ENCODE measurements at regions not wholly inside any gene's neighbourhood (a gene's known extent, or its start where the extent isn't known, plus 50 kb on each side); places are given as distances from the start of the nearest gene placed in this dataset.
A peak's percentile ranks its signal among the peaks of the same experiment; 100 is the strongest.

DNA sequence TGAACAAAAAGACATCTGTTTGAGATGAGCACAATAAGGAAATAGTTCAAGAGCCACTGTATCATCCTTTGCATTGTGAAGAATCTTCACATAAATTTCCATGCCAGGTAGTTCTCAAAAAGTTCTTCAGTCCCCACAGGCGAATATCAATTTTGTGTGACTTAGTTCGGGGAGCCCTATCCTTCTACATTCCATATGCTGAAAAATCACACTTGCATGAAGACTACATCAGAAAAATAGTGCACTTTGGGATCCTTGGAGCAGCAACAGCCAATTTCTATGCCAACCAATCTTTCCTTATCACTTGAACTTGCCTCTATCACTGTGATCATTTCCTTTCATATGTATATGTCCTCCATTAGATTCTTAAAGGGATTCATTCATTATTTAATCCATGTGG lies 830.6 kb upstream of the POU3F3 start:
- Histone ChIP-seq H3K9me3 (replicated peaks) (no peaks in the 10 kb centered on the region), H3K4me3 (no peak overlapping the region), H3K27me3 (0 out of 2 replicates have a peak, but pooled peaks cover 3% of the 10 kb centered on the region), H3K36me3 (no peaks in the 10 kb centered on the region), H3K4me1 (peaks cover under 1% of the 10 kb centered on the region; the same call in 1 of the 2 replicates), H3K27ac (no peak overlapping the region)
- DNase-seq = no peak

DNA sequence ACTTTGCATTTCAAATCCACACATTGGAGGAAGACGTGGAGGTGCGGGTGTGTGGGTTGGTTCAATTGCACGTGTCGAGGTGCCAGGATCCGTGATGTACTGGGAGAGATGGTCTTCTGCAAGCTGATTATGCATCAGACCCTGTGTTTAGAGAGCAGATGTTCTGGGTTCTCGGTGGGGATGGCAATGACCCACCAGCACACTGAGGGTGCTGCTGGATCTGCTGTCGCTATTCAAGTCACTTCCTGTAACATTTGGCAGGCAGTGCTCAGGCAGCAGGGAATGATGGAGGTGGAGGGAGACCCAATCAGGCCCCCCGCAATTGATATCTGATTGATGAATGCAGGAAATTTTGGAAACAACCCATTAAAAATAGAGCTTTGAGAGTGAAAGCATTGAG lies 830.1 kb upstream of the POU3F3 start:
- no peaks in the 10 kb centered on the region for H3K9me3 ChIP-seq (replicated peaks)
- 0 out of 2 replicates have a peak, but pooled peaks cover 3% of the 10 kb centered on the region for H3K27me3 ChIP-seq
- H3K27ac ChIP-seq = no peak overlapping the region
- H3K4me1 ChIP-seq = peaks cover 4% of the 10 kb centered on the region; the same call in 1 of the 2 replicates
- DNase-seq = no peak
- H3K36me3 ChIP-seq = no peaks in the 10 kb centered on the region
- no peak overlapping the region for H3K4me3 ChIP-seq

DNA sequence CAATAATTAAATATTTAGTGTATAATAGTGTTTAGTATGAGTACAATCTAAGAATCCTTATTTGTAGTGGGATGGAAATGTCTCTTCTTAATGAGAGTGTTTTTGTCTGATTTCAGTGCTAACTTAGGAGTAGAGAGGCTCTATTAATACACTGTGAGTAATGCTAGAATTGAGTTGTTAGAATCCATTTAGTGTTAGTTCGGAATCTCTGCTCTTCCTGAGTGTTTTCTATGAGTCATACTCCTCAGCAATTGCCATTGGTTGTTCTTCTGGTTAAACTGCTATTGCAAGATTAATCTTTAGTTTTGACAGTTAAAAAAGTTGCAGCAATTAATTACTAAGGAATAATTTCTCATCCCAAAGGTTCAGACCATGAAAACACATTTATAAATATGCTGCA lies 828.6 kb upstream of the POU3F3 start:
- no peak overlapping the region for H3K27ac ChIP-seq
- DNase-seq = no peak
- H3K36me3 ChIP-seq = no peaks in the 10 kb centered on the region
- H3K27me3 ChIP-seq = 0 out of 2 replicates have a peak, but pooled peaks cover 3% of the 10 kb centered on the region
- H3K9me3 ChIP-seq (replicated peaks) = no peaks in the 10 kb centered on the region
- H3K4me1 ChIP-seq = peaks cover 4% of the 10 kb centered on the region; the same call in 1 of the 2 replicates
- H3K4me3 ChIP-seq = no peak overlapping the region

DNA sequence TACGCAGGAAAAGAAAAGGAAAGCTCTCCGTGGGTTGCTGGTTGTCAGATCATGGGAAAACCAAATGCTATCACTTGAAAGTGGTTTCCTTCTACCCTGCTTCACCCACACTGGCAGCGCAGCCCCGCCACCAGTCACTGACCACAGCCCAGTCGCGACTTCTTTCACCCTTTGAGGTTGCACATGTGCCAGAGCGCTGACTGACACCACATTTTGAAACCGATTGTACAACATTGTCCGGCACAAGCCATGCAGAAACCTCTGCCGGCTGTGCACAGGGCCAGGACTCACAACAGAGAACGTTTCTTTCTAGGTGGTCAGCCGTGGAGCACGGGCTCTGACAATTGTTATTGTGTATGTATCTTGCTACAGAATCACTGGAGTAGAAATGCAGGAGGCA lies 827.2 kb upstream of the POU3F3 start:
- H3K4me3 ChIP-seq = no peak overlapping the region
- 0 out of 2 replicates have a peak, but pooled peaks cover 3% of the 10 kb centered on the region for H3K27me3 ChIP-seq
- peaks cover 4% of the 10 kb centered on the region; the same call in 1 of the 2 replicates for H3K4me1 ChIP-seq
- no peak overlapping the region for H3K27ac ChIP-seq
- no peaks in the 10 kb centered on the region for H3K9me3 ChIP-seq (replicated peaks)
- DNase-seq = no peak
- no peaks in the 10 kb centered on the region for H3K36me3 ChIP-seq

DNA sequence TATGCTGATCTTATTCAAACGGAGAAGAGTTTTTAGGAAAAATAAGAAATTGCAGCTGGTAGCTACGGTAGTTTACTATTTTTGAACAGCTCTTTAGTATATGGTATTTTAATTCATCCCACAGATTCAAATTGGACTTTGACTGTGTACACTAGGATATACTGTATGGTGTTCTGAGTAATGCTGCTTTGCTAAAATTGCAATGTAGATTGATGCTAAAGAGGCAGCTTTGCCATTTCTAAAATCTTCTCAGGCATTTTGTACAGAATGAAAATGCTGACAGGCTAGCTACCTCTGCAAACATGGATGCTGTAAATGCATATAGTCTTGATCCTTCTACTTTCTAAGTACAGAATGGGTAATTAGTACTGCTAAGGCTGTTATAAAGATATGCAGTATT lies 826.6 kb upstream of the POU3F3 start:
- 0 out of 2 replicates have a peak, but pooled peaks cover 3% of the 10 kb centered on the region for H3K27me3 ChIP-seq
- DNase-seq = no peak
- no peaks in the 10 kb centered on the region for H3K9me3 ChIP-seq (replicated peaks)
- H3K4me3 ChIP-seq = no peak overlapping the region
- peaks cover 4% of the 10 kb centered on the region; the same call in 1 of the 2 replicates for H3K4me1 ChIP-seq
- H3K36me3 ChIP-seq = no peaks in the 10 kb centered on the region
- H3K27ac ChIP-seq = no peak overlapping the region

DNA sequence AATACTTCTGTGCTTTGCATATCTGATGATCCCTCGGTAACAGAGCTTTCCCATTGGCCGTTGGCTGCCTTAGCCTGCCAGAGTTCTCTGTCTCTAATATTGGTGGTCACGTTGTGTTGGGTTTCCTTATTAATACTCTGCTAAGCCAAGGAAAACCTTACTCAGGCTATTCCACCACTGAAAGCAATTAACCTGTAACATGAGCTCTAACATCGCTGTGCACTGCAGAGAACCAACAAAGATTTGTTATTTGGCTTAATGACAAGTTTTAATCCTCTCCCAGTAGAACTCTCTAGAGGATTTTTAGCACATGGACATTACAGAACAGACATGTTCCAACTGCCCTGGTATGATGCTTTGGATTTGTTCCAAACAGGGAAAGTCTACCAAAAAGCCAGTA lies 825.9 kb upstream of the POU3F3 start:
- Histone ChIP-seq H3K4me3 (no peak overlapping the region), H3K27ac (no peak overlapping the region), H3K27me3 (0 out of 2 replicates have a peak, but pooled peaks cover 3% of the 10 kb centered on the region), H3K9me3 (replicated peaks) (no peaks in the 10 kb centered on the region), H3K4me1 (peaks cover 4% of the 10 kb centered on the region; the same call in 1 of the 2 replicates), H3K36me3 (no peaks in the 10 kb centered on the region)
- peak; percentile 13 to 52 for DNase-seq

DNA sequence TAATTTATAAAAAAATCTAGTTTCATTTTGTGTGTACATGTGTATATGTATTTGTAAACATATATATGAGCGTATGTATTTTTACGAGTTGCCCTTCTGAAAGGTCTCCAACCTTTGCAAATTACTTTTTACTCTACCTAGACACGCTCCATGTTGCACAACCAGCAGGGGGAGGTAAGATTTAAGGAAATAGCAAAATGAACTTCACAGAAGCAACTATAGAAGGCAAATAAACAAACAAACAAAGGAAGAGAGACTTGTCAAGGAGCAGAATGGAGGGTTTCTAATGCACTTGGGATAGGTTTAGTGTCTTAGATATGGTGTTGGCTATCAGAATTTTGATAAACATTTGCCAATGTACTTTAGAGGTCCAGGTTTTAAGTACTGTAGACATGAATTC lies 820.5 kb upstream of the POU3F3 start:
- Histone ChIP-seq H3K36me3 (no peaks in the 10 kb centered on the region), H3K27me3 (no peaks in the 10 kb centered on the region), H3K9me3 (replicated peaks) (no peaks in the 10 kb centered on the region), H3K27ac (no peak overlapping the region), H3K4me3 (no peak overlapping the region), H3K4me1 (peaks cover 3% of the 10 kb centered on the region; the same call in 1 of the 2 replicates)
- peak in 1 of 2 experiments; percentile 47 for DNase-seq

DNA sequence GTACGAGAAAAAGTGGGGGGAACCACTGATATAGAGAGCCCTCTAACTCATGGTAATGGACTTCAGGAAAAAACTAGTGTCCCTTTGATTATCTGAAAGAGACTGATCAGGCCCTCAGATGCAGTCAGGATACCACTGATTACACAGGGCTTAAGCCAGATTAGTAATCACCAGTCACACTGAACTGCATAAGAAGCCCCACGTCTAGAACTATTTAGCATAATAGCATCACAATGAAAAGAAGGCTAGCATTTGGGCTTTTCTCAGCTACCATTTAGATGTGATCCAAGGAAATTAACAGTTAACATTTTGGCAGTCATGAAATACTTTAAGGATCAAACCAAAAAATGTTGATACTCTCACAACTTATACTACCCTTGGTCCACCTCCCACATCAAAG lies 813.1 kb upstream of the POU3F3 start:
- no peaks in the 10 kb centered on the region; the same call in 1 of the 2 replicates for H3K36me3 ChIP-seq
- peak in 1 of 2 experiments; percentile 21 for DNase-seq
- H3K27me3 ChIP-seq = no peaks in the 10 kb centered on the region
- no peak overlapping the region for H3K4me3 ChIP-seq
- H3K9me3 ChIP-seq (replicated peaks) = no peaks in the 10 kb centered on the region
- no peaks in the 10 kb centered on the region for H3K4me1 ChIP-seq
- no peak overlapping the region for H3K27ac ChIP-seq

DNA sequence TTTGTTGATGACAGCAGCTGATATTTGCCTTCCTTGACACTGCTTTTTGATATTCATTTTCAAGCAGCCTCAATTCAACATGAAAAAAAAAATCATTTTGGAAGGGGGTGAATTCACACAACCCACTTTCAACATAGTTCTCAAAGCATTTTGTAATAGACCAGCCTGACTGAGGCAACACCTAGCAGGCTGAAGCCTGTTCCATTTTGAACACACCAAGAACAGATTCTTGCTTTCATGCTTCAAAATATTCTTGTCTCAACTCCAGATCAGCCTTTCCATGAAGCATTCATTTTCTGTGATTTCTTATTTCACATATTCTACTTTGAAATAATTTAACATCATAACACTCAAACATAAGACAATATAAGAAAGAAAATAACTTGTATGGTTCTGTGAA lies 812.6 kb upstream of the POU3F3 start:
- no peak overlapping the region for H3K4me3 ChIP-seq
- H3K9me3 ChIP-seq (replicated peaks) = no peaks in the 10 kb centered on the region
- no peaks in the 10 kb centered on the region for H3K27me3 ChIP-seq
- H3K27ac ChIP-seq = no peak overlapping the region
- no peak for DNase-seq
- H3K4me1 ChIP-seq = no peaks in the 10 kb centered on the region
- no peaks in the 10 kb centered on the region; the same call in 1 of the 2 replicates for H3K36me3 ChIP-seq

DNA sequence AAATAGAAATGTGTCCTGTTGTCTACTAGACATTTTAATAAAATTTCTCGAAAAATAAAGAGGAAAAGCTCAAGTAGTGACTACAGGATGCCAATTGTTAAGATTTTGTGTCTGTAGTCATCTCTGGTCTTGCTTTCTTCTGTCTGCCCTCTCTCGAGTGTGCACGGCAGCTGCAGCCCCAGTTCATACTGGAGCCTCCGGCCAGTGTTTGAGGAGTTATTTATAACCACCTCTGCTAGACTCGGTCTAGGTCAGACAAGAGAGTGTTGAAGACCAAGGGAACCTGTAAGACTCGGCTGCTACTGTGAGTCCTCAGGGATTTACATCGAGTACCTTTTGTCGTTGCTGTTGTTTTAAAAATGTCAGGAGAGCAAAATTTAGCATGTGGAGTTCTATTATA lies 810.1 kb upstream of the POU3F3 start:
- Histone ChIP-seq H3K27ac (peak overlapping the region; percentile 25; the same call in 1 of the 2 replicates), H3K4me3 (peak overlapping the region; percentile 39), H3K27me3 (no peaks in the 10 kb centered on the region), H3K4me1 (no peaks in the 10 kb centered on the region), H3K36me3 (no peaks in the 10 kb centered on the region; the same call in 1 of the 2 replicates), H3K9me3 (replicated peaks) (no peaks in the 10 kb centered on the region)
- peak; percentile 66 to 73 for DNase-seq

DNA sequence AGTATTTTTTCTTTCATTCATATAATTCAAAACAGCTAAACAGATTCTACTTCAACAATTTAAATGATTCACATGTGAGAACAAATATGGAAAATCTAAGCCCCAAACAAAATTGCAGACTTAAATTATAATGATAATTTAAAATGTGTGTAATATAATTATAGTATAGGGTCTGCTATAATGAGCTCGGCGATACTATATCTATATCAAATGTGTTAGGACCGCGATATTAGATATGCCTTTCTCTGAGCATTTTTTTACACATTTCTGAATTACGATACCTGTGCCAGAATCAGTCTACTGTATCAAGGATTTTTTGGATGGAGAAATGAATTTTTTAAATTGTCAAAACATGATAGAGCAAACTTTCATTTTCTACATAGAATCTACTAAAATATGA lies 808.8 kb upstream of the POU3F3 start:
- no peaks in the 10 kb centered on the region; the same call in 1 of the 2 replicates for H3K36me3 ChIP-seq
- no peaks in the 10 kb centered on the region for H3K9me3 ChIP-seq (replicated peaks)
- no peaks in the 10 kb centered on the region for H3K27me3 ChIP-seq
- DNase-seq = no peak
- H3K27ac ChIP-seq = no peak overlapping the region
- H3K4me3 ChIP-seq = no peak overlapping the region
- 0 out of 2 replicates have a peak, but pooled peaks cover under 1% of the 10 kb centered on the region for H3K4me1 ChIP-seq

DNA sequence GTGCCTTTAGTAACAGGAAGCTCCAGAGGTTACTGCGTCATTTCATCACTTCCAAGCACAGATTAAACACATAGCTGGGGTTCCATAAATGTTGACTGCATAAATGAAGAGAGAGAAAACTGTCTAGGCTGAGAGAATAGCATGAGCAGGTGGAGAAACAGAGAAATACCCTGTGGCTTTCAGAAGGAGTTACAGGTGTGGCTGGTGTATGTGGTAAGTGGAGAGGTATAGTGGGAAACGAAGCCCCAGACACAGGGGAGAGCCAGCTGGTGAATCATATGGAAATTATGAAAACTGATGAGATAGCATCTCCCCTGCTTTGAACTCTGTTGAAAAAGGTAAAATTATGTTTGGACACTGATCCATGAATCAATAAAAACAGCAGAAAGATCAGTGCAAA lies 807.4 kb upstream of the POU3F3 start:
- Histone ChIP-seq H3K4me3 (no peak overlapping the region), H3K27me3 (no peaks in the 10 kb centered on the region), H3K9me3 (replicated peaks) (no peaks in the 10 kb centered on the region), H3K27ac (no peak overlapping the region), H3K4me1 (peaks cover 11% of the 10 kb centered on the region), H3K36me3 (no peaks in the 10 kb centered on the region; the same call in 1 of the 2 replicates)
- DNase-seq = no peak

DNA sequence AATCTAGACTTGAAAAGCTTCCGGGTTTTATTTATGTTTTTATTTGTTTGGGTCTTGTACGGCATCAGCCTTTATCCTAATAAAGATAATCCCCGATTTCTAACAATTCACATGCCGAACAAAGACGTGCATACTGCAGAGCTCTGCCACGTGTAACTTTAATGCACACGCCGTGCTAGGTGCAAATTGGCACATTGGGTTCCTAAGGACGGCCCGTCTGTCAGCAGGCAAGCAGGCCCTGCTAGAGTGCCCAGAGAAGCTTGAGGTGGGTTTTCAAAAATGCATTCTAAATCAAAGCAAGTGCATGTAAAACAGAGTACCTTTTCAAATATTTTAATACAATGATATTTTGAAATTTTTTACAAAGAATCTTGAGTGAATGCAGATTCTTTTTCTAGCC lies 806.4 kb upstream of the POU3F3 start:
- Histone ChIP-seq H3K27me3 (no peaks in the 10 kb centered on the region), H3K36me3 (no peaks in the 10 kb centered on the region; the same call in 1 of the 2 replicates), H3K4me1 (peaks cover 14% of the 10 kb centered on the region), H3K27ac (no peak overlapping the region), H3K9me3 (replicated peaks) (no peaks in the 10 kb centered on the region), H3K4me3 (no peak overlapping the region)
- no peak for DNase-seq

DNA sequence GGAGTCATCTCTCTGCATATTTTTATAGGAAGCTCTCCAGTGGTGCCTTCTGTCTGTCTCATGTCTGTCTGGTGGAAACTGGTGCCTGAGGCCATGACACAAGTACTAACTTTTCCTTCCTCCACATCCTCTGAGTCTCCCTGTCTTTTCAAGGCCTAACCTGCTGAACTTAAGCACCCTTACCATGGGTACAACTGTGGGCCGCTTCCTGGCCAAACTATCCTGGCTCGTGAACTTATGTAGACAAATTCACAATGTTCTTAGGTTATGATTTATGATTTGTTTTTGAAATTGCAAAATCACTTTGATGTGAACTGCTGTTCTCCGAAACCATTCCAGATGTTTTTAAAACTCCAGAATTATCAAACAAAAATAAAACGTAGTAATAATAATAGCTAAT lies 804.5 kb upstream of the POU3F3 start:
- Histone ChIP-seq H3K36me3 (no peaks in the 10 kb centered on the region), H3K9me3 (replicated peaks) (no peaks in the 10 kb centered on the region), H3K27ac (no peak overlapping the region), H3K4me3 (no peak overlapping the region), H3K4me1 (peaks cover 17% of the 10 kb centered on the region), H3K27me3 (no peaks in the 10 kb centered on the region)
- no peak for DNase-seq

DNA sequence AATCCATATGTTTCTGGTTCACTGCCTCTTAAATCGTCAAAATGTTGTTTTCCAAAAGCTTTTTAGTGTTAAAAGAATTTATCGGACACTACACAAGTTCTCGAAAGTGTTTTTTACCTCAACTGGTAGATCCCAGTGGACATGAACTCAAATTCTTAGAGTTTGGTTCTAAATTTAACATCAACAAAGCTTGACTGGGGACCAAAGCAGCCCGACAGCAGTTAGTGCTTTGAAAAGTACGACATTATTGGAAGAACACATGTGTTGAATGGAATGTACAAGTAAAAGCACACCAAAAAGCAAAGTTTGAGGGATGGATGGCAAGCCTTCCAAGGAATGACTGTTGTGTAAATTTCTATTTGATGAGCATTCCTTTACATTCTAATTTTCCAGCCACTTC lies 803.9 kb upstream of the POU3F3 start:
- Histone ChIP-seq H3K4me1 (peaks cover 17% of the 10 kb centered on the region), H3K9me3 (replicated peaks) (no peaks in the 10 kb centered on the region), H3K4me3 (no peak overlapping the region), H3K27me3 (no peaks in the 10 kb centered on the region), H3K27ac (no peak overlapping the region), H3K36me3 (no peaks in the 10 kb centered on the region)
- DNase-seq = no peak

DNA sequence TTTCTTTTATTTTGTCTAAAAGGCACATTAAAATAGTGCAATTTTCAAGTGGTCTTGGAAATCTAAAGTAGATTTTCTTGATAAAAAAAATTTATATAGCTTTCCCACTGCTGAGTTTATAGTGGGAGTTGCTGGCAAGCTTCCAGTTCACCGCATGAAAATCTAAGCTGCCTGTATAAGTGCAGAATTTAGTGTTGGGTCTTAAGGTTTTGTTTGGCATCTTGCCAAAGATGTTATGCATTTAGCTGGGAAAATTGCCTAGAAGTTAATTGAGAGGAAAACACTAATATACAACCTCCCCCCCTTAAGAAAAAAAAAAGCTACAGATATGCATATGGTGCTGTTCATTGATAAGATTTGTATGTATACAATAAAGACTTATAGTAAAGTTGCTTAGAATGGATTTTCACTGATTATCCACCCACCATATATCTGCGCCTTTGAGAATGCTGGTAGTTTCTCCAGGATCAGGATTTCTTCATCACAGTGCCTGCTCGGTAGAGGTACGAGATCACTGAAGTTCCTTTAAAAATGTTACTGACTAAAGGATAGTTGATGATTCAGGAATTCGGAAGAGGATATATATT lies 803.2 kb upstream of the POU3F3 start:
- no peak overlapping the region for H3K4me3 ChIP-seq
- no peaks in the 10 kb centered on the region for H3K36me3 ChIP-seq
- no peak overlapping the region for H3K27ac ChIP-seq
- H3K4me1 ChIP-seq = peaks cover 17% of the 10 kb centered on the region
- H3K9me3 ChIP-seq (replicated peaks) = no peaks in the 10 kb centered on the region
- DNase-seq = peak in 1 of 2 experiments; percentile 55
- no peaks in the 10 kb centered on the region for H3K27me3 ChIP-seq
